HG03280 (cell line): ENCODE measurements at regions not wholly inside any gene's neighbourhood (a gene's known extent, or its start where the extent isn't known, plus 50 kb on each side); places are given as distances from the start of the nearest gene placed in this dataset.

Experiments
- ATAC-seq: cut with Tn5 transposase; IDR thresholded peaks from one replicate; pipeline ENCODE4 v1.9.1; 2021; ENCODE audit warnings: mild to moderate bottlenecking, moderate library complexity; ENCODE audit not compliant: unreplicated experiment

GRCh38 chr13:30151388-30151787 is 156.0 kb downstream of the KATNAL1 start:
- ATAC-seq = no peak

GRCh38 chr13:30149248-30149647 is 158.1 kb downstream of the KATNAL1 start:
- no peak for ATAC-seq

- ATAC-seq = no peak
Measured at GRCh38 chr13:30148786-30149185, 158.6 kb downstream of the KATNAL1 start.

DNA sequence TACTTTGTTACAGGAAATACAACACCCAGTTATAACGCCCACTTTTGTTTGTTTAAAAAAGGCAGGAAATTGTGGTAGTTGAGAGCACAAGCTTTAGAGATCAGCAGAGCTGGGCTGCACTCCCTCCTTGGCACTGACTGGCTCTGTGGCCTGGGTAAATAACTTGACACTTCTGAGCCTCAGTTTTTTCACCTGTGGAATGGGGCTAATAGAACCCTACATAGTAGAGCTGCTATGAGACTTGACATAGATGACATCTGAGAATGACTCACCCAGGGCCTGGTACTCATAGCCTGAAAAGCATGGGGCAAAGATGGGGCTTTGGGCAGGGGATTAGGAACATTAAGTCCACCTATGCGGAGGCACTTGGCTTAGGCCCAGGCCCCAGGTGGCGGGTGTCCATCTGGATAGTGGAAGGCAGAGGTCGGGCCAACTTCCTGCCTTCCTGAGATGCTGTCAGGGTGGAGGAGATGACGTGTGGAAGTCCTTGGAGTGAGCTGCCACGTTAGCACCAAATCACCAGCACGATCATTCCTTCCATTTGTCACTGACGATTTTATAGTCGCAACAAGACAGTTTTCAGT is 159.1 kb downstream of the KATNAL1 start:
- no peak for ATAC-seq

DNA sequence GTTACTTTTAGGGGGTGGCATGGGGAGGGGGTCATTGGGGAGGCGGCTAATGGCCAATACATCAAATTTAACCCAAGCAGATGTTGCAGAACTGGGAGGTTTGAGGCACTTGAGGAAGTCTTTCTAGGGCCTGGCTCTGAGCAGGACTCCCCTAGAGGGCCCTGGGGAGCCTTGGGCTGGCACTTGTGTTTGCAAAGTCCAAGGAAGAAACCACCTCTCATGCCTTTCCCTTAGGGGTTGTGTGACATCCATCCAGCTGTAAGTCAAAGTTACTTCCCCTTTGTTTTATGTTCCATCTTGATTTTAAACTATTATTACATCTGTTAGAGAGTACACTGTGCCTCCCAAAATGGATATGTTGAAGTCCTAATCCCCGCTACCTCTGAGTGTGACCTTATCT is 159.9 kb downstream of the KATNAL1 start:
- no peak for ATAC-seq

DNA sequence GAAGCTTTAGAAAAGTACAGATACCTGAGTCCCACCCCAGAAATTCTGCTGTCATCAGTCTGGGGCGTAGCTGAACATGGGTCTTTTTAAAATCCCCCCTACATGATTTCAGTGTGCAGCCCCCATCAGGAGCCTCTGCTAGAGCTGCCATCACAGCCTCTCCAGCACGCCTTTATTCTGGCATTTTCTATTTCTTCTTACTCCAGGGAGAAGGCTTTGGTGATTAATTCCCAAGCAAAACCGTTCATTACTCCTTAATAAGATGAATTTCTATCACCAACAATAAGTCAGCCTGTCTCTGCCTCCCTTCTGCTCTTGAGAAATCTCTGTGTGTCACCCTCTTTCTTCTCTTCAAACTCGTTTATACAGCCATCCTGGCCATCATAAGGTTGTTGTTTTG is 160.3 kb downstream of the KATNAL1 start:
- no peak for ATAC-seq

- ATAC-seq = peak; percentile 59
Measured at GRCh38 chr13:30145709-30146367, 161.5 kb downstream of the KATNAL1 start.

- ATAC-seq = no peak
Measured at GRCh38 chr13:30143666-30144400, 163.5 kb downstream of the KATNAL1 start.

- ATAC-seq = no peak
Measured at GRCh38 chr13:30142486-30143211, 164.7 kb downstream of the KATNAL1 start.

- no peak for ATAC-seq
Measured at GRCh38 chr13:30141775-30142485, 165.4 kb downstream of the KATNAL1 start.

DNA sequence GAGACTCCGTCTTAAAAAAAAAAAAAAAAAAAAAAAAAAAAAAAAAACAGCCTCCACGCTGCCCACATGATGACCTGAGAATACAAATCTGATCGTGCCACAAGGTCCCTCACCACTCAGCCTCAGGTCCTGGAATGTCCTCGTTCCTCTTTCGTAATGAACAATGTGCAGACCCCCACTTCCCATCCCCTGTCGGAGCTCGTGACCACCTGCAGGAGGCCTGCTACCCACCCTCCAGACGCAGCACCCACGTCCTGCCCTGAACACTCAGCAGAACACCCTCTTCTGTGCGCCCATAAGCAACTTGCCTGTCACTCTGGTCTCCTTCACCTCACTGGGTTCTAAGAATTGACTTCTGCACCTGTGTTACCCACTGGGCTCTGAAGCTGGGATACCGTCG is 166.4 kb downstream of the KATNAL1 start:
- ATAC-seq = no peak

DNA sequence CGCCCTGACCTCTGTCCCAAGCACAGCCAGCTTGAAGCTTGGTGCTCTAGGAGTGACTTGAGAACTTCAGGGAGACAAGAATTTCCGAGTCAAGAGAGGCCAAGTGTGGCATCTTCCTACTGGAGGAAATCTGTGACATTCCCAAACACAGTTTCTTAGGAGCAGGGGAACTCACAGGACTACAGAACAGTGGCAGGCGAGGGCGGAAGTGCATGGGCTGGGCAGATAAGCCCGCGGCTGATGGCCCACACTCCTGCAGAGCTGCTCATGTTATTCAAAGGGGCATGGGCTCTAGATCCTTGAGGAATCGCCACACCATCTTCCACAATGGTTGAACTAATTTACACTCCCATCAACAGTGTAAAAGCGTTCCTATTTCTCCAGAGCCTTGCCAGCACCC is 168.8 kb downstream of the KATNAL1 start:
- ATAC-seq = no peak

- ATAC-seq = no peak
Measured at GRCh38 chr13:30135868-30136267, 171.5 kb downstream of the KATNAL1 start.

DNA sequence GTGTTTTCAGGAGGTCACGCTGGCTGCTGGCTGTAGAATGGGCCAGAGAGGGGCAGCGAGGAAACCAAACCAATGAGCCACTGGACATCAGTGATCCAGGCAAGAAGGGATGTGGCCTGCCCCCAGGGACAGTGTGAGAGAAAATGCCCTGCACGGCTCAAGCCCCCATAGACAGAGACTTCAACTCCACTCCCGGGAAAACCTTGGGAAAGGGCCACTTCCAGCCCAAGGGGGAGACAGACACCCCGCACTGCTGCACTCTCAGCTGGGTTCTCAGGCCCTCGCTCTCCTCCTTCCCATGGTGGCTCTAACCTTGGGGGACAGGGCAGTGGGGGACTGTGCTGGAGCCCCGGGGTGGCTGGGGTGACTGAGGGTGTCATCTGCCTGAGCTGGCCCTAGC is 172.0 kb downstream of the KATNAL1 start:
- no peak for ATAC-seq

DNA sequence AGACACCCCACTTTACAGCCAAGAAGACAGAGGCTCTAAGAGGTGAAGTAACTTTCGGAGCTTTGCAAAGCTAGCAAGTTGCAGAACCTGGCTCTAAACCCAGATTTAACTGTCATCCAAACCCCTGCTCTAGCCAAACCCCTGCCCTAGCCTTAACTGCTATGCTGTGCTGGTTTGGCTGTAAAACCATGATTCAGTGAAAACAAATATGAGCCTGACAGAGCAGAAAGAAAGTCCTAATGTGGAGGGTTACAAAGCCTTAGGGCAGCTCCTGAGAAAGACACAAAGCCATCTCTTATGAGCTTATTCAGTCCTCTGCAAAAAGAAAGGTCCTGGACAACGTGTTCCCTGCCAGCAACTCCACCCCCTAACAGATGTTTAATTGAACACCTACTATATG is 172.8 kb downstream of the KATNAL1 start:
- ATAC-seq = no peak

DNA sequence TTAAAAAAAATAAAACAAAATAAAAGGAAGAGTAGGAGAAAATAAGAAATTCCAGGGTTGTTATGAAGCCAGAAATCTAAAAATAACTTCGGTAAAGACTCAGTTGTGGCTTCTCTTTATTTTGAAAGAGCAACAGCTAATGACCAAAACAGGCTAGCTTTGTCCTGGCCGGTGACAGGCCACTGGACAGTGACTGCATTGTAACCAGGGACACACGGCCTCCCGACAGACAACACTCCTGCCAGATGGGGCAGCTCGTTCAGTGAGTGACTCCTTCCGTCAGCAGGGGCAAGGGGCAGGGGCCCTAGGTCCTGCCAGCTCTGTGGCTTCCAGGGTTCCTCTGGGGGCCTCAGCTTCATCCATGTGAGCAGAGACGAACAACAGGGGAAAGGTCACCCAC is 173.4 kb downstream of the KATNAL1 start:
- no peak for ATAC-seq

DNA sequence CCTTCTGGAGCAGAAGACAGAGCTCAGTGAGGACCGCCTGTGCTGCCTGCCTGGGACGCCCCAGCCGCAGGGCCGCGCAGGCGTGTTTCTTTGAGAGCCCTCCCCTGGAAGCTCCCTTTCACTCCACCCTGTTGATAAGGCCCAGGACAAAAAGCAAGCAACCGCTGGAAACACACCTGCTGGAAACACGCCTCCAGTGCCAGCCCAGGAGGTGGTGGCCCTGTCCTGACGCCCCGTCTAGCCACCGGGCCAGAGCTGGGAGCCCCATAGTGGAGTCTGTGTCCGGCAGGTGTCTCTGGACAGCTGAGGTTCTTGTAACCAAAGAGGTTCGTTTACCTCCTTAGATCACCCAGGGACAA is 173.8 kb downstream of the KATNAL1 start:
- no peak for ATAC-seq

DNA sequence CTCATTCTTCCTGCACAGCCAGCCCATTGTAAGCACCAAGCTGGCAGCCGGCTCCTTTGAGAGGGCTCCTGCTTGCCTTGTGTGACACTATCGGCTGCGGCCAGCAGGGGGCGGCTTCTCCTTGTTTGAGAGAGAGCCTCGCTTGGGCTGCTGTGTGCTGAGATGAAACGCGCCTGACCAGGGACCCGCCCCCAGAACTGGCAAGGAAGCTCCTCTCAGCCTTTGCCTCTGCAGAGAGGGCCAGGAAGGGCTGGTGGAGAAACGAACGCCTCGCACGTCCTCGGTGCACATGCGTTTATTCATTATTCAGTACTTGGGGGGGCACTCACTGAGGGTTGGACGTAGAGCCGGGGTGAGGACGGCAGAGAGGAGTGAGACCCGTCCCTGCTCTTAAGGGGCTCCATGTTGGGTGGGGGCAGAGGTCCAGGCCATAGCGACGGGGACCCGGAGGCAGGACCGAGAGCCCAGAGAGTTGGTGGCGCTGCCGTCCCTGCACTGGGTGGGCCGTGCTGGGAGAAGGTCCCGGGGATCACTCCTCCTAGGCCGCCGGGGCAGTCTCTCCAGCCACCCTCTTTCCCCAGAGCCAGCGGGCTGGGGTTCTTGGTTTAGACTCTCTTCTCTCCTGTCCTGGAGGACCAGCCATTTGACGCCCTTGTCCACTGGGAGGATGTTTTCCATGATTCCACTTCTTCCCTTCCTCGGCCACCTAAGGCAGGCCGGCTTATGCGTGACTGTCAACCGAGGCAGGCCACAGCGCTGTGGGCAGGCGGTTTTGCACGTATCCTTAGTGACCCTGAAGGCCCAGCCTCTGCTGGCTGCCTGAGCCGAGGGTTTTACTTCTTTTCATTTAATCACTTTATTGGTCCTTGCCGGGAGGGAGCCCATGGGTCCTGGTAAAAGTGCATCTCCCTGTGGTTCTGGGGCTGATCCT is 174.5 kb downstream of the KATNAL1 start:
- ATAC-seq = peak; percentile 93

DNA sequence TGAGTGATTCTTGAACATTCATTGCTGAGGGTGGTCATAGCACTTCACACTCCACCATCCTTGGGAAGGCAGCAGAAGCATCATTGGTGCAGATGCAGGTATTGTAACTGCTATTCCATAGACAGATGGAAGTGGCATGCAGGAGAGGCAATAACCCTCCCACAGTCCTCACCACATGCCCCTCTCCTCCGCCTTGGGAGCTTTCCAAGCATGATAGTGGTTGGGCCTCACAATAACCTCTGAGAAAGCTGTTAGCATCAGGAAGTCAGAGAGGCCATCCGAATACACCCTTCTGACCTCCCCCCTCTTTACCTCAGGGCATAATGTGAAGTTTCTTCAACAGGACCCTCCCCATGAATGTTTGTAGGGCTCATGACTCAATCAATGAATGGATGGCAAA is 177.9 kb downstream of the KATNAL1 start:
- ATAC-seq = no peak

DNA sequence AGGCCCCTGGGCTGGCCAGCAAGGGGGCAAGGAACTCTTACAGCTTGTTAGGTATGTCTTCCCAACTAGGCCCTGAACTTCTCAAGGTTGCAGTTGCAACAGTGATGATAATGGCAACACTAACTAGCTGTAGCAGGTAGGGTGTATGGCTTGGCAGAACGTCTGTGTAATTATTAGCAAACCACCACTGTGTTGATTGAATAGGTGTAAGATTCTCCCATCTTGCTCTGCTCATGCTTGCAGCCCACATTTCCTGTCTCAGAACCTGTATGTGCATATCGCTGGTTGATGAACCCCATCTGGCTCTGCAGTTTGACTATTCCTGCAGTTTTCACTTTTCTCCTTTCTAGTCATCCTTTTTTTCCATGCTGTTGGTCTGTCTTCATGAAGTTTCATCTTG is 178.8 kb downstream of the KATNAL1 start:
- ATAC-seq = no peak
